OCI-LY3 (cell line): ENCODE measurements at regions not wholly inside any gene's neighbourhood (a gene's known extent, or its start where the extent isn't known, plus 50 kb on each side); places are given as distances from the start of the nearest gene placed in this dataset.
A peak's percentile ranks its signal among the peaks of the same experiment; 100 is the strongest.

Experiments
- CTCF ChIP-seq: fragments of 200-600, 300-600 bp; sonication (generic); IDR thresholded peaks from 2 replicates; pipeline ENCODE4 v1.5.1; 2014; ENCODE audit warnings: antibody characterized with exemption, low read length, low read depth
- EZH2phosphoT487 ChIP-seq: fragments of 200-600 bp; shearing (Covaris generic); IDR thresholded peaks from 2 replicates; pipeline ENCODE4 v1.6.1; 2018; ENCODE audit warnings: antibody characterized with exemption, mixed run types, low read depth

- TF ChIP-seq CTCF, result peak; percentile 56
- no peak for TF ChIP-seq EZH2phosphoT487
These were observed 1079.7 kb downstream of the TBC1D22A start for GRCh38 chr22:47842119-47842518.
